Mesenchymal stem cell (in vitro differentiated cells and primary cell): ENCODE measurements at regions not wholly inside any gene's neighbourhood (a gene's known extent, or its start where the extent isn't known, plus 50 kb on each side); places are given as distances from the start of the nearest gene placed in this dataset.

Experiments used
- DNase-seq: peaks from one replicate; pipeline ENCODE4 v3.0.0-alpha.2; 2013
- H2AFZ ChIP-seq: one replicate; pipeline ENCODE4 v1.6.1; 2013; ENCODE audit warnings: low read depth, mild to moderate bottlenecking, control low read depth, inconsistent platforms, low read length, moderate library complexity
- H2AK5ac ChIP-seq: 2 replicates; pipeline ENCODE4 v1.6.1; 2013; ENCODE audit warnings: low read length, moderate library complexity, mild to moderate bottlenecking, inconsistent platforms; ENCODE audit not compliant: severe bottlenecking
- H2BK120ac ChIP-seq: one replicate; pipeline ENCODE4 v1.6.1; 2013; ENCODE audit warnings: low read depth, mild to moderate bottlenecking, inconsistent platforms, low read length, moderate library complexity
- H2BK12ac ChIP-seq, 2 experiments: one replicate each; pipeline ENCODE4 v1.6.1; 2013; ENCODE audit warnings: inconsistent platforms in 2 of 2, low read length in 2 of 2, mild to moderate bottlenecking in 2 of 2, moderate library complexity in 2 of 2, control low read depth in 1 of 2
- H2BK15ac ChIP-seq: one replicate; pipeline ENCODE4 v1.6.1; 2013; ENCODE audit warnings: mild to moderate bottlenecking, low read depth, inconsistent platforms; ENCODE audit not compliant: poor library complexity, severe bottlenecking
- H2BK5ac ChIP-seq: 2 replicates; pipeline ENCODE4 v1.6.1; 2013; ENCODE audit warnings: low read depth, mild to moderate bottlenecking, low read length, control low read depth, inconsistent platforms; ENCODE audit not compliant: poor library complexity, severe bottlenecking
- H3K14ac ChIP-seq, 2 experiments: one replicate each; pipeline ENCODE4 v1.6.1; 2013; ENCODE audit warnings: inconsistent platforms in 2 of 2, low read length in 2 of 2, control low read depth in 1 of 2, mild to moderate bottlenecking in 1 of 2, moderate library complexity in 1 of 2
- H3K18ac ChIP-seq, 2 experiments: one replicate each; pipeline ENCODE4 v1.6.1; 2013; ENCODE audit warnings: inconsistent platforms in 2 of 2, low read length in 2 of 2, control low read depth in 1 of 2, low read depth in 1 of 2, mild to moderate bottlenecking in 1 of 2
- H3K23ac ChIP-seq, 2 experiments: one replicate each; pipeline ENCODE4 v1.6.1; 2013; ENCODE audit warnings: inconsistent platforms in 2 of 2, low read length in 2 of 2, mild to moderate bottlenecking in 2 of 2, moderate library complexity in 2 of 2, control low read depth in 1 of 2
- H3K27ac ChIP-seq: 2 replicates; pipeline ENCODE4 v1.5.1; 2013; ENCODE audit warnings: mild to moderate bottlenecking, moderate library complexity, low read length, control low read depth, inconsistent platforms; ENCODE audit not compliant: poor library complexity, severe bottlenecking
- H3K27me3 ChIP-seq, 2 experiments: 2 replicates each; pipeline versions ENCODE4 v1.6.1 to v1.7.0; 2013; ENCODE audit warnings: low read length in 2 of 2, mild to moderate bottlenecking in 2 of 2, moderate library complexity in 2 of 2, control low read depth in 1 of 2, inconsistent platforms in 1 of 2; ENCODE audit not compliant: control insufficient read depth in 1 of 2, insufficient read depth in 1 of 2
- H3K36me3 ChIP-seq, 2 experiments: 2 replicates each; pipeline versions ENCODE4 v1.6.1 to v1.7.0; 2013; ENCODE audit warnings: low read length in 2 of 2, control low read depth in 1 of 2, inconsistent platforms in 1 of 2, low read depth in 1 of 2, mild to moderate bottlenecking in 1 of 2; ENCODE audit not compliant: insufficient read depth in 2 of 2, control insufficient read depth in 1 of 2
- H3K4ac ChIP-seq, 2 experiments: one replicate each; pipeline ENCODE4 v1.6.1; 2013; ENCODE audit warnings: inconsistent platforms in 2 of 2, low read length in 2 of 2, mild to moderate bottlenecking in 2 of 2, moderate library complexity in 2 of 2, control low read depth in 1 of 2, low read depth in 1 of 2
- H3K4me1 ChIP-seq: 2 replicates; pipeline ENCODE4 v1.6.1; 2013; ENCODE audit warnings: low read depth, low read length, control low read depth; ENCODE audit not compliant: control insufficient read depth, insufficient read depth
- H3K4me2 ChIP-seq: 2 replicates; pipeline ENCODE4 v1.6.1; 2013; ENCODE audit warnings: low read length, mild to moderate bottlenecking, inconsistent platforms; ENCODE audit not compliant: poor library complexity, severe bottlenecking
- H3K4me3 ChIP-seq, 2 experiments: 2 replicates each; pipeline versions ENCODE4 v1.5.1 to v1.7.0; 2013; ENCODE audit warnings: low read length in 2 of 2, mild to moderate bottlenecking in 2 of 2, control low read depth in 1 of 2, low read depth in 1 of 2; ENCODE audit not compliant: insufficient read depth in 1 of 2
- H3K79me1 ChIP-seq: replicated peaks from 2 replicates; pipeline ENCODE4 v1.6.1; 2013; ENCODE audit warnings: mild to moderate bottlenecking, control low read depth, low read length, inconsistent platforms; ENCODE audit not compliant: poor library complexity, severe bottlenecking
- H3K9ac ChIP-seq: 2 replicates; pipeline ENCODE4 v1.7.0; 2013; ENCODE audit warnings: mild to moderate bottlenecking, low read length, moderate library complexity
- H3K9me3 ChIP-seq: 2 replicates; pipeline ENCODE4 v1.7.0; 2013; ENCODE audit warnings: mild to moderate bottlenecking, low read length; ENCODE audit not compliant: control insufficient read depth
- H4K8ac ChIP-seq: one replicate; pipeline ENCODE4 v1.6.1; 2013; ENCODE audit warnings: inconsistent platforms, mild to moderate bottlenecking, low read length, moderate library complexity
- H4K91ac ChIP-seq: one replicate; pipeline ENCODE4 v1.6.1; 2013; ENCODE audit warnings: mild to moderate bottlenecking, low read length, inconsistent platforms
- WGBS: methylation state at CpG from one replicate; pipeline ENCODE4 v1.1.7; 2013; ENCODE audit warnings: mixed read lengths; 5-methylcytosine and 5-hydroxymethylcytosine counted together

DNA sequence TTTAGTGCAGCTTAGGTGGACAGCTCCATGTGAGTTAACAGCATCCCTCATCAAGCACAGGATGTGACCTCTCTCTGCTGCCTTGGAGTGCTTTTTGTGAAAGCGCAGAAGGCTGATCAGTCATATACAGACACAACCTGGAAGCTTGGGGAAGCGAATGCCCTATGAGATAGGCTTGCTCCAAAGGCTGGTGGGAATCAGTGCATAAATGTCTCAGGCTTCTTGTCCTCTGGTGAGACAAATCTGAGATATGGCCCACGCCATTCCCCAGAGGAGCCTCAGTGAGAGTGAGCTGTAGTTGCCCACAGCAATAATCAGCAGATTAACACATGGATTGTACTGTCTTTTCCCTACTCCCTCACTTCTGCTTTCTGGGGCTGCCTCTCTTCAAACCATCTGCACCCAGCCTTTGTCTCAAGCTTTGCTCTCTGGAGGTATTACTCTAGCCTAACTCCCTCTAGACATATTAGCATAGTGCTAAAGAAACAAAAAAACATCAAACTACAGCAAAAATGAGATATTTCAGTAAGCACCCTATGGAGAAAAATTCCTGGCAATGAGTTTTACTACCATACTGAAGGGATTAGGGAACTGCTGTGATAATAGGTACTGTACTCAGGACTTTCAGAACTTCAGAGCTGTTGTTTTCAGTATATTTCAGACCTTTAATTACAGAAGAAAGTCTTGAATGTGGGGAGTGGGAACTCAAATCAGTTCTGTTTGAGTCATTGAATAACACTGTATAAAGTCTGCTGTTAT, 113.7 kb downstream of the OXSM start:
- WGBS = 83% methylated on average over 3 of the region's 3 CpGs
- Histone ChIP-seq H2AK5ac (no peak overlapping the region), H4K91ac (no peak overlapping the region), H3K4me3 (no peak overlapping the region), H3K18ac (no peak overlapping the region), H2BK5ac (no peak overlapping the region), H2BK15ac (no peak overlapping the region), H3K4ac (no peak overlapping the region), H3K14ac (no peak overlapping the region), H4K8ac (no peak overlapping the region), H3K36me3 (no peaks in the 10 kb centered on the region), H3K27me3 (no peaks in the 10 kb centered on the region), H2AFZ (no peak overlapping the region), H3K9me3 (no peaks in the 10 kb centered on the region), H3K9ac (no peak overlapping the region), H3K4me1 (no peaks in the 10 kb centered on the region), H2BK12ac (no peak overlapping the region), H3K23ac (no peak overlapping the region), H3K79me1 (no peaks in the 10 kb centered on the region), H3K27ac (no peak overlapping the region), H3K4me2 (no peak overlapping the region), H2BK120ac (no peak overlapping the region)
- no peak for DNase-seq

DNA sequence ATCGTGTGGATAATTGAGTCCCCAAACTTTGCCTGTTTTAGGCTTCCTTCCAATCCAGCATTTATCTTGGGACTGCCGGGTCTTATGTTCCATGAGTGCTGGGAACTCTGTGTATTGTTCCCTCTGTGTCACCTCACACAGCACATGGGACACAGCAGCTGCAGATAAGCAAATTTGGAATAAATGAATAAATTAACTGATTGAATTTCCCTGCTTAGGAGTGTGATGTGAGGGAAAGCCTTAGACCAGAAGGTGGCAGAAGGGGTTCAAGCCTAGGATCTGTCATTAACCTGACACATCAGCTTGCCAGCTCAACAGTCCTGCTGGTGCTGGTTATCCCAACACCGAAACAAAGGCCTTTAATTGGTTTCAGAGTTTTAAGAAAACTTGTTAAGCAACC, 114.3 kb downstream of the OXSM start:
- Histone ChIP-seq H3K9me3 (no peaks in the 10 kb centered on the region), H2AFZ (no peak overlapping the region), H3K4me2 (no peak overlapping the region), H4K91ac (no peak overlapping the region), H2BK15ac (no peak overlapping the region), H4K8ac (no peak overlapping the region), H3K79me1 (no peaks in the 10 kb centered on the region), H3K23ac (no peak overlapping the region), H3K27me3 (no peaks in the 10 kb centered on the region), H3K4me1 (no peaks in the 10 kb centered on the region), H3K36me3 (no peaks in the 10 kb centered on the region), H3K4ac (no peak overlapping the region), H3K14ac (no peak overlapping the region), H2AK5ac (no peak overlapping the region), H3K18ac (no peak overlapping the region), H3K9ac (no peak overlapping the region), H2BK5ac (no peak overlapping the region), H3K4me3 (no peak overlapping the region), H2BK12ac (no peak overlapping the region), H3K27ac (no peak overlapping the region), H2BK120ac (no peak overlapping the region)
- DNase-seq = no peak
- WGBS = 79% methylated on average over 3 of the region's 3 CpGs

DNA sequence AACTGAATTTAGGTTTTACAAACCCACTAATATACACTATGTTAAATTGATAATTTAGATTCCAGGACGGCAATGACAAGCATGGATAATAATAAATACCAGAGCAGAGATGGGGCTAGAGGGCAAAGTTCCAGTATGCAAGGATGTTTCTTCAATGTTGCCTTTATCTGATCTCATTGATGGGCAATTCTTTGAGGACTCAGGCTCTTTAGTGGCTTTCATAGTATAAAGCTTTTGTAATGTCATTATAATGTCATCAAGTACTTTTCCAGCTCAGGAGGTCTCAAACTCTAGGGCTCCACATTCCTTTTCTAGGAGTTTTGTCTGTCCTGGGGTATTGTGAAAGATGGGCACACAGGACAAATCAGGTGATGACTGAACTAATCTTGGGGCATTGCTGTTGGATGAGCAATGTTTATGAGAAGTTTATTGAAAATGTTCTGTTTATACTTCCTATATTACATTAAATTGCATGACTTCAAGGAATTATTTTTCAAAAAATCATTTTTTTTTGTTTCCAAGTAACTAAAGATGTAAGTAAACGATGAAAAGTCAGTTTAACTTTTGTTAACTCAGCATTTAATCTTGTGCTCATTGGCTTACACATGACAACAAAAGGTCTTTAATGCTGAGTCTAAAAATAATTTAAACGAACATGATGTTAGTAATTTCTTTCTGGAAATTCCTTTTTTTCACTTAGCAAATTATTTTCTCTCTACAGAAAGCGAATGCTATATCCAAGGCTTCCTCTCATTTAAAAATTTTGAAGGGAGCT, 116.4 kb downstream of the OXSM start:
- no peaks in the 10 kb centered on the region for H3K9me3 ChIP-seq
- H3K4me2 ChIP-seq = no peak overlapping the region
- H3K4ac ChIP-seq = no peak overlapping the region
- no peak overlapping the region for H2BK5ac ChIP-seq
- H3K79me1 ChIP-seq = no peaks in the 10 kb centered on the region
- H2BK12ac ChIP-seq = no peak overlapping the region
- H2AFZ ChIP-seq = no peak overlapping the region
- DNase-seq = no peak
- H3K18ac ChIP-seq = no peak overlapping the region
- no peak overlapping the region for H3K27ac ChIP-seq
- H3K36me3 ChIP-seq = no peaks in the 10 kb centered on the region
- no peak overlapping the region for H2AK5ac ChIP-seq
- H2BK15ac ChIP-seq = no peak overlapping the region
- H3K14ac ChIP-seq = no peak overlapping the region
- no peak overlapping the region for H4K91ac ChIP-seq
- no peaks in the 10 kb centered on the region for H3K4me1 ChIP-seq
- H3K4me3 ChIP-seq = no peak overlapping the region
- H3K27me3 ChIP-seq = no peaks in the 10 kb centered on the region
- no peak overlapping the region for H3K9ac ChIP-seq
- H2BK120ac ChIP-seq = no peak overlapping the region
- WGBS = 86% methylated on average over 3 of the region's 4 CpGs
- H4K8ac ChIP-seq = no peak overlapping the region
- H3K23ac ChIP-seq = no peak overlapping the region

DNA sequence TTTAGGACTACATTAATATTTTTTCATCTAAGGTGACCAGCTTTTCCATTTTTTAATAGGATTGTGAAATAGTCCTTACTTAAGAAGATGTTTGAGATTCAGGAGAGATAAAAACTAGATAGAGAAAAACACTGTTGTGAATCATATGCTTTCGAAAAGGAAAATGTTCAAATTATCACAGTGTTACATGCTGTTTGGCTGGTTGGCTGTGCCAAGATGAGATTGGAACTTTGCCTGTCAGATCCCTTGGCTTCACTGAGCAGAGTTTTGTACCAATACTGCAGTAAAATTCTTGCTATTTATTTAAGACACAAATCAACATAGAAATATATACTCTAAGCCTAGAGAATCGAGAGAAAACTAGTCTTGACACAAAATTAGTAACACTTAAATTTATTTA, 117.2 kb downstream of the OXSM start:
- Histone ChIP-seq H3K27ac (no peak overlapping the region), H3K4me2 (no peak overlapping the region), H3K14ac (no peak overlapping the region), H3K4me1 (no peaks in the 10 kb centered on the region), H4K91ac (no peak overlapping the region), H3K4me3 (no peak overlapping the region), H3K9me3 (no peaks in the 10 kb centered on the region), H2BK120ac (no peak overlapping the region), H4K8ac (no peak overlapping the region), H3K36me3 (no peaks in the 10 kb centered on the region), H2BK15ac (no peak overlapping the region), H3K23ac (no peak overlapping the region), H2AFZ (no peak overlapping the region), H3K9ac (no peak overlapping the region), H3K27me3 (no peaks in the 10 kb centered on the region), H3K18ac (no peak overlapping the region), H2BK5ac (no peak overlapping the region), H2AK5ac (no peak overlapping the region), H2BK12ac (no peak overlapping the region), H3K79me1 (no peaks in the 10 kb centered on the region), H3K4ac (no peak overlapping the region)
- DNase-seq = no peak
- 82% methylated on average over 1 of the region's 2 CpGs for WGBS
